ENCODE measurements at regions not wholly inside any gene's neighbourhood (a gene's known extent, or its start where the extent isn't known, plus 50 kb on each side); places are given as distances from the start of the nearest gene placed in this dataset.
"Not testable (repeated sequence)": the region's sequence is repeated elsewhere in the genome, so short reads cannot be mapped to it uniquely, and the experiment has no call there.

DNA sequence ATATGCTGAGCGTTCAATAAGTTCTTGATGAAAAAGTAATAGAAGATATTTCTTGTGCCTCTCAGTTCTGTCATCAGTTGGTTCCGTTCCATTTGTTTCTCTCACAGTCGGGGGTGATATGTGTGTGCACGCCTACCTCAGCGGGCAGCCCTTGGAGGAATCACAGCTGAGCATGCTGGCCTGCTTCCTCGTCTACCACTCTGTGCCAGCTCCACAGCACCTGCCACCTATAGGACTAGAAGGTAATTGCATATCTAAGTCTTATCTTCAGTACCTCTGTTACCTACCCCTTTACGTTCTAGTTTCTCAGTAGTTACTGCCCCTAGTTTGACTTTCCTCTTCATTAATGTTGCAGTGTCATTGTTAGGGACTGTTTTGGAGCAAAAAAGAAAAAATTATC is 171.7 kb upstream of the PLGLB1 start:
- not testable (repeated sequence) for DNase-seq (ENCODE audit: low read depth); H3K4me3 ChIP-seq (ENCODE audit: low read length)
- TF ChIP-seq, protein P1, sequence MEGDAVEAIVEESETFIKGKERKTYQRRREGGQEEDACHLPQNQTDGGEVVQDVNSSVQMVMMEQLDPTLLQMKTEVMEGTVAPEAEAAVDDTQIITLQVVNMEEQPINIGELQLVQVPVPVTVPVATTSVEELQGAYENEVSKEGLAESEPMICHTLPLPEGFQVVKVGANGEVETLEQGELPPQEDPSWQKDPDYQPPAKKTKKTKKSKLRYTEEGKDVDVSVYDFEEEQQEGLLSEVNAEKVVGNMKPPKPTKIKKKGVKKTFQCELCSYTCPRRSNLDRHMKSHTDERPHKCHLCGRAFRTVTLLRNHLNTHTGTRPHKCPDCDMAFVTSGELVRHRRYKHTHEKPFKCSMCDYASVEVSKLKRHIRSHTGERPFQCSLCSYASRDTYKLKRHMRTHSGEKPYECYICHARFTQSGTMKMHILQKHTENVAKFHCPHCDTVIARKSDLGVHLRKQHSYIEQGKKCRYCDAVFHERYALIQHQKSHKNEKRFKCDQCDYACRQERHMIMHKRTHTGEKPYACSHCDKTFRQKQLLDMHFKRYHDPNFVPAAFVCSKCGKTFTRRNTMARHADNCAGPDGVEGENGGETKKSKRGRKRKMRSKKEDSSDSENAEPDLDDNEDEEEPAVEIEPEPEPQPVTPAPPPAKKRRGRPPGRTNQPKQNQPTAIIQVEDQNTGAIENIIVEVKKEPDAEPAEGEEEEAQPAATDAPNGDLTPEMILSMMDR (conservative IDR thresholded peaks at IDR 0.05; ENCODE audit: low read depth, low read length): peak; percentile 5

GRCh38 chr2:87194254-87194999 is 172.8 kb upstream of the PLGLB1 start:
- DNase-seq (ENCODE audit: low read depth); H3K4me3 ChIP-seq (ENCODE audit: low read length): not testable (repeated sequence)

- not testable (repeated sequence) for H3K4me3 ChIP-seq (ENCODE audit: low read length); DNase-seq (ENCODE audit: low read depth)
Measured at GRCh38 chr2:87196720-87197388, 175.2 kb upstream of the PLGLB1 start.

GRCh38 chr2:87198422-87198821 is 176.8 kb upstream of the PLGLB1 start:
- H3K4me3 ChIP-seq (ENCODE audit: low read length); DNase-seq (ENCODE audit: low read depth): not testable (repeated sequence)

DNA sequence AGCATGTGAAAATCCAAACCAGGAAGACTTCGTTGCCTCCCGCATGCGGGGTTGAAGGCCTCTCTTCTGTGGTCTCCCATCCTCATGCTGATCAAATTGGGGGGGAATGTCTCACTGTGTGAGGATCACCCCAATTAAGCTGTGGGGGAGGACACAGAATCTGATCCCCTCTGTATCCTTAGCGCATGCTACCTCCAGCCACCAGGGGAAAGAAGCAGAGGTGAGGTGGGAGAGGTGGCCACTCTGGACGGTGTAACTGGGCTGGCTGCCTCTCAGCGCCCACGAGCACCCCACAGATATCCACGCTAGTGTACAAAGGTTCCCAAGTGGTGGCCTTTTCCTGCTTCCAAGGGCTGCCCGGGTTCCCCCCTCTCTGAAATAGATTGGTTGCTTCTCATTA is 177.6 kb upstream of the PLGLB1 start:
- not testable (repeated sequence) for H3K4me3 ChIP-seq (ENCODE audit: low read length); DNase-seq (ENCODE audit: low read depth)

DNA sequence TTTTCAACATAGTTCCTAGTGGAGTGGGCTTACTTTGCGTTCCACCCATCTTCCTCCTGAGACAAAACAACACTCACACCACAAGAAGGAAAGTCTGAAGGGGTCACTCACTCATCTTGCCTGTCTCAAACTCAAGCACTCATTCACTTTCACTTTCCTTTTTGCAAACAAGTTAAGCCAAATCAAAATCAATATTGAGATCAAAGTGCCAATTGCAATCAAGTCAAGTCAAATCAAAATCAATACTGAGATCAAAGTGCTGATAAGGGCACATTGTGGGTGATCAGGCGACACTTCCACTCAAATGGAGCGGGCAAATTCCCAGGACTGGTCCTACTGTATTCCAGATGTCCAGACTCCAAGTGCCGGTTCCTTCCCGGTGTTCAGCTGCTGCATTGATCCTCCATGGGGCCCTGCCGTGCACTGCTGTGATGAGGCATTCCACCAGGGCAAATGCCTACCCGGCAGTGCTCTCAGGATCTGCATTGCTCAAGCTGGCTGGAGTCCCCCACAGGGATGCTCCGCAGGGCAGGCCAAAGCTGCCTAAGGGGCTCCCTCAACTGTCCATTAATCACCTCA is 183.0 kb upstream of the PLGLB1 start:
- DNase-seq (ENCODE audit: low read depth); H3K4me3 ChIP-seq (ENCODE audit: low read length): not testable (repeated sequence)

GRCh38 chr2:87212938-87213337 is 191.3 kb upstream of the PLGLB1 start:
- H3K4me3 ChIP-seq (ENCODE audit: low read length); DNase-seq (ENCODE audit: low read depth): not testable (repeated sequence)

DNA sequence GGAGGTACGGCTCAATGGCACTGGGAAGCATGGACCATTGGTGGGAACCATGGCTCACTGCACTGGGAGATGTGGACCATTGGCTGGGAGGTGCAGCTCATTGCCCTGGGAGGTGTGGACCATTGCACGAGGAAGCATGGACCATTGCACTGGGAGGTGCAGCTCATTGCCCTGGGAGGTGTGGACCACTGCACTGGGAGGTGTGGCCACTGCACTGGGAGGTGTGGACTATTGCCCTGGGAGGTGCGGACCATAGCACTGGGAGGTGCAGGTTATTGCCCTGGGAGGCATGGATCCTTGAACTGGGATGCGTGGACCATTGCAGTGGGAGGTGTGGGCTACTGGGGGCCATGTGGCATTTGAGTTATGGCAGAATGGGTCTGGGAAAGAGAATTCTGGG is 195.4 kb upstream of the PLGLB1 start:
- not testable (repeated sequence) for DNase-seq (ENCODE audit: low read depth); H3K4me3 ChIP-seq (ENCODE audit: low read length)

- DNase-seq (ENCODE audit: low read depth); H3K4me3 ChIP-seq (ENCODE audit: low read length): not testable (repeated sequence)
Measured at GRCh38 chr2:87217741-87218410, 196.2 kb upstream of the PLGLB1 start.

- not testable (repeated sequence) for DNase-seq (ENCODE audit: low read depth); H3K4me3 ChIP-seq (ENCODE audit: low read length)
Measured at GRCh38 chr2:87220651-87221050, 199.0 kb upstream of the PLGLB1 start.

DNA sequence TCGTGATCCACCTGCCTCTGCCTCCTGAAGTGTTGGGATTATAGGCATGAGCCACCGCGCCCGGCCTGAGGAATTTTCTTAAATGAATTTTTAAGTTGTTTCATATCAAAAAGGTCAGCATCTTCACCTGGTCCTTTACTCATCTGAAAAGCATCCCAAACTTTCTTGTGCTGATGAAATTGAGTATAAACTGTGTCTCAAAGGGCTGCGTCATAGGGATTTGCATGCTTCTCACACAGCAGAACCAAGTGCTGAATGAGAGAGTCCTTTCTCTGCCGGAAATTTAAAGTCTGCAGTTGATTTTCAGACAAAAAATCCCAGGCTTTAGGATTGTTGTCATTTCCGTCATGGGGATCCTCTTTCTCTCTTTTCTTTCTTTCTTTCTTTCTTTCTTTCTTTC is 200.5 kb upstream of the PLGLB1 start:
- H3K4me3 ChIP-seq (ENCODE audit: low read length); DNase-seq (ENCODE audit: low read depth): not testable (repeated sequence)

- not testable (repeated sequence) for H3K4me3 ChIP-seq (ENCODE audit: low read length); DNase-seq (ENCODE audit: low read depth)
Measured at GRCh38 chr2:87223873-87224272, 202.2 kb upstream of the PLGLB1 start.

DNA sequence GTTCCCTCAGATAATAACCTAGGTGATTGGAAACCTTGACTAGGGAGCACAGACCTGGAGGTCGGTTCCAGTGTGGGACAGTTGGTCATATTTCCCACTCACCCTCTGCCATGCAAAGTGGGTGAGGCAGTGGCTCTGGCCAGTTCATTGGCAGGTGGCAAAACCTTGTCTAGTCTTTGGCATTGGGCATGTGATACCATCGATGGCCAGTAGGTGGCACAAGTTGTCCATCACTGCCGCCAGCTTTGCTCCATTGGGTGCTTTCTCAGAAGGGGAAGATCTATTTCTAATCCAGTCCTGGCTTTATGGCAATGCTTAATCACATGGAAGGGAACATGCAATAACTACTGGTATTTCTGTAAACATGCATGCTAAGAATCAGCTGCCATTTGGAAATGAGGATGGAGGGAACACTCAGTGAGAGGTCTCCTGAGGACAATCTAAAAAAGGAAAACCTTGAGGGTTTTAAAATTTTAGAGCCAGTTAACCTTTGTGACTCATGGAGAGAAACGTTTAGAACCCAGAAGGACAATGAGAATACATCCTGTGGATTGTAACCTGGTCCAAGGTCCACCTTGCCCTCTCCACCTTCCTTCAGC is 207.5 kb upstream of the PLGLB1 start:
- H3K4me3 ChIP-seq (ENCODE audit: low read length); DNase-seq (ENCODE audit: low read depth): not testable (repeated sequence)
- TF ChIP-seq, protein P1 (conservative IDR thresholded peaks at IDR 0.05; ENCODE audit: low read depth, low read length): peak; percentile 21

GRCh38 chr2:87229964-87230363 is 208.3 kb upstream of the PLGLB1 start:
- DNase-seq (ENCODE audit: low read depth); H3K4me3 ChIP-seq (ENCODE audit: low read length): not testable (repeated sequence)

GRCh38 chr2:87235333-87235981 is 213.8 kb upstream of the PLGLB1 start:
- not testable (repeated sequence) for H3K4me3 ChIP-seq (ENCODE audit: low read length); DNase-seq (ENCODE audit: low read depth)

All from retinal pigment epithelial cell (primary cell).